NOMO-1 treated with dmso at 0.1 percent for 144 hours (cell line): ENCODE measurements at regions not wholly inside any gene's neighbourhood (a gene's known extent, or its start where the extent isn't known, plus 50 kb on each side); places are given as distances from the start of the nearest gene placed in this dataset.
A peak's percentile ranks its signal among the peaks of the same experiment; 100 is the strongest.
"Not testable (repeated sequence)": the region's sequence is repeated elsewhere in the genome, so short reads cannot be mapped to it uniquely, and the experiment has no call there.

Experiments used
- DNase-seq: peaks from one replicate; lab custom pipeline; 2025; ENCODE audit not compliant: unreplicated experiment; lab: John Stamatoyannopoulos, UW

- DNase-seq, result not testable (repeated sequence)
Measured at GRCh38 chr12:25341877-25342276, 91.1 kb upstream of the KRAS start.

DNA sequence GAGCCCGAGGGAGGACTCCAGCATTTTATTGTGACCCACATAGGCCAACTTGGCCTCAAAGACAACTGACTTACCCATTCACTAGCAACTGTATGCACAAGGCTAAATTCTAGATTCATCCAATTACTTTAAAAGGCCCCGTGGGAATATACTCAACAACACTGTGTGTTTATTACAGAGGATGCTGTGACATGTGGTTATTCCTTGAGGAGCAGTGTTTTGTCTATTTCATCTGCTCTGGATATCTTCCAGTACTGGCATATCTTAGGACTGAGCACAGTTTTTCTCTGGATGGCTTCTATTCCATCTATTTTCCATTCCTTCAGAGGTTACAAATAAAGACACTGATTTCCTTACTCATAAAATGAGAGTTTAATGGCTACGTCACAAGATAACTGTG is 87.2 kb upstream of the KRAS start:
- DNase-seq, result no peak

DNA sequence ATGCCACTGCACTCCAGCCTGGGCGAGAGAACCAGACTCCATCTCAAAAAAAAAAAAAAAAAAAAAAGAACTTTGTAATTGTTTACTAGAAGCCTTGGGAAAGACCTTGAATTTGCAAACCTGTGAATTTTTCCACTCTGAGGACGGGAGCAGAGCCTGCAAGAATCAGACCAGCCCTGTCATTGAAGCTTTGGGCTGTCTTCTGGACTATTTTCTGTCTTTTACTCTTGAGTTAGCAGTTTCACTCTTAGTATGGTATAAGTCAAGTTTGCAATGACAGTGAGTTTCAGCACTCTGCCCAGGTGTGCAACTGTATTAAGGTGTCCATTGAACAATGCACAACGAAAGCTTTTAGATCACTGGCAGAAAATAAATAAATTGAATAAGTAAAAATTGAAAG is 81.4 kb upstream of the KRAS start:
- DNase-seq, result no peak

GRCh38 chr12:25328072-25328712 is 77.5 kb upstream of the KRAS start:
- DNase-seq, result no peak

GRCh38 chr12:25327321-25327720 is 76.6 kb upstream of the KRAS start:
- no peak for DNase-seq

DNA sequence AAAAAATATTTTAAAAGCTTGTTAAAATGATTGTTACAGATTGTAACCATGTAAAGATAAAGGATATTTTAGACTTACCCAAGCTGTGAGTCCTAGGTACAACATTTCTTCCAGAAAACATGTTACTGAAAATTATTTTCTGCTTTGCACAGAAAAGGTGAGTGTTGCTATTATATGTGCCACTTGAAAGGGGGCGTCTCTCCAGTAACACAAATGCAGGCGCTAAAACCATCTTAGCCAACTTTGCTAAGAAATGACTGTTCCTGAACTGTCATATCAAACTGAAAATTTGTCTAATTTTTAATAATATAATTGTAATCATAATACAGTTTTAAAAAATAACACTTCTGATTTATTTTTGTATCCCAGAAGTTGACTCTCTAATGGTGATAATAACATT is 75.6 kb upstream of the KRAS start:
- no peak for DNase-seq

DNA sequence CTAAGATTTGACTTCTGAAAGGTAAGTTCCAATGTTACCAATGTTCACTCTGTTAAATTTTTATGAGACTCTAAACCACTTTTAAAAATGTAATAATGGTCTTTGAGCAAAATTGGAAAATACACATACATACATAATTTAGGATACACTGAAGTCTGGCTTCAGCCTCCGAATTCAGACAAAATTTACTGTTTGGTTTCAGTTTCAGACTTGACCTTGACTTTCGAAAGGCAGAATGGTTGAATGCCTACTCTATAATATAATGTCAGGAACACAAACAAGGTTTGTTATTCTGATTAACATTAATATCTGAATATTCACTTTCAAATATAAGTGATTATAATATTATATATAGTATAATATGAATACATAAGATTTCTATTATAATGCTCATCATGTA is 74.1 kb upstream of the KRAS start:
- DNase-seq, result no peak

- no peak for DNase-seq
Measured at GRCh38 chr12:25323581-25323982, 72.9 kb upstream of the KRAS start.

DNA sequence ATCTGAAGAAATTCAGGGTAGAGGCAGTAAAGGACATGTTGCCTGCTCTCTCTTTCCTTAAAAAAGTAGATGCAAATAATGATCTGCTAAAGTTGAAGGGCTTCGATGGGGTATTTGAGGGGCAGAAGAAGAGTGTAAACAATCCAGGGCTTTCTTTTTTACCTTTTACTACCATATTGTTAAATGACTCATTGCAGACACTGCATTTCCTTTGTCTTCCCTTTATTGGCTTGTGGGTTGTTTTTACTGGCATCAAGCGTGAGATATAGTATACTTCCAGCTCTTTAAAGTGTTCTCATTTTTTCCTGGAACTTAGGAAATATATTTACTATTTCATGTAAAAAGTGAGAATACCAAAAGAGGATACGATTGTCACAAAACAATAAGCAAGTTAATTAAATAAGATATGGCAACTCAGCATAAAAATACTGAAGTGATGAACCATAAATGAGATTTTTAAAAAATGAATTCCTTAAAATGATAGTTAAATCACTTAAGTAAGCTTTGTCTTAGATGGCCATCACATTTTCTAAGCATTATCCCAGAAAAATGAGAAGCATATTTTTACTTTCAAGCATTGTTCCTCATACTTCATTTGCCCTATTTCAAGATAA is 72.3 kb upstream of the KRAS start:
- no peak for DNase-seq

DNA sequence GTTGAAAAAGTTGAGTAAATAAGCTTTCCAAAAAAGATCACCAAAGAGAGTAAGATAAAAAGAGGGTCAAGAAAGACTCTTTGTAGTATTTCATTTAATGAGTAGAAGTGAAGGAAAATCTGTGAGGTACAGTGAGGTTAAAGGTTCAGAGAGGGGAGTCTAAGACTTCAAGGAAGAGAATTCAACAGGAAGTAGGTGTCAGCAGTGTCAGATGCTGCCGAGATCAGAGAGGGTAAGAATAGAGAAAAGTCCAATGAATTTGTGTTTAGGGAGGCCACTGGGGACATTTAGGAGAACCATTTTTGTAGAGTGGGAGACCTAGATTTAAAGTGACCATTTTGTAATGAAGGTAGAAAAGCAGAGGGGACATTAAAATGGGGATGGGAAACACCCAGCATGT is 71.6 kb upstream of the KRAS start:
- no peak for DNase-seq

GRCh38 chr12:25321772-25322171 is 71.0 kb upstream of the KRAS start:
- no peak for DNase-seq

DNA sequence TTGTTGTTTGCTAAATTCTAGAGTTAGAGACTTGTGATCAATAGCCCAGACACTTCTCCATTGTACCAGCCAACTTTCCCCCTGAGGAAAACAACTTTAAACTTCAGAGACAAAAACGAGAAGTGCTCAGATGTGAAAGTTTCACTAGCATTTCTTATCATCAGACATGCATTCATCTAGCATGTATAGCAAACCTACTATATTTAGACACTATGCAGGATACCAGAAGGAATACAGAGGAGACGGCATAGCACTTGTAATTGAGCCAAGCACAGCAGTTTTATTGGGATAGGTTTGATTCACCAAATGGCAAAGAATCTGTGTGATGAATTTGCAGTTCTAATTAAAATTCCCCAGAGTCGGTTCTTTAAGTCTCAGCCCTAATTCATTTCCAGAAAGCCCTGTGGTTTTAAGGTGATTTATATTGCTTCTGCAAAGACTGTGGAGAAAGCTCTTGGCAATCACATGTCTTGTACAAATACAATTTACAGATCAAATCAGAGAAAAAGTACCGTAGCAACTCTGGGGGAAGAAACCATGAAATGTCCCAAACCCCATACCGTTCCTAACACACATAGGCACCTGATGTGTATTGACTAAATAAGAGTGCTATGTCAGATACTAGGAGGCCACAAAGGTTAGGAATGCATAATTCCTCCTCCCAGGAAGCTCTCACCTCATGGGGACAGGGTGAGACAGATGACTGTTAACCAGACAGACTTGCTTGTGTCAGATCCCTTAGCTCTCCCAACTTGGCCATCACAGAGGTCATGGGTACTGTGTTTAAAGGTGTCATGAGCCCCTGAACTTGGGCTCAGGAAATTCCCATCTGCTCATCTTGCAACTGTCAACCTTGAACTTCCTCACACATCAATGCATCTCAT is 69.6 kb upstream of the KRAS start:
- peak; percentile 6 for DNase-seq

GRCh38 chr12:25319233-25319984 is 68.7 kb upstream of the KRAS start:
- no peak for DNase-seq

- no peak for DNase-seq
Measured at GRCh38 chr12:25317553-25317952, 66.8 kb upstream of the KRAS start.

DNA sequence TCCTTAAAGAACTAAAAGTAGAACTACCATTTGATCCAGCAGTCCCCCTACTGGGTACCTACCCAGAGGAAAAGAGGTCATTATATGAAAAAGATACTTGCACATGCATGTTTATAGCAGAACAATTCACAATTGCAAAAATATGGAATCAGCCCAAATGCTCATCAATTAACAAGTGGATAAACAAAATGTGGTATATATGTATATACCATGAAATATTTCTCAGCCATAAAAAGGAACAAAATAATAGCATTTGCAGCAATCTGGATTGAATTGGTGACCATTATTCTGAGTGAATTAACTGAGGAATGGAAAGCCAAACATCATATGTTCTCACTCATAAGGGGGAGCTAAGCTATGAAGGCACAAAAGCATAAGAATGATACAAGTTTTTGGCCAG is 64.7 kb upstream of the KRAS start:
- no peak for DNase-seq

GRCh38 chr12:25313266-25313990 is 62.7 kb upstream of the KRAS start:
- DNase-seq, result not testable (repeated sequence)

GRCh38 chr12:25311506-25311905 is 60.8 kb upstream of the KRAS start:
- no peak for DNase-seq

DNA sequence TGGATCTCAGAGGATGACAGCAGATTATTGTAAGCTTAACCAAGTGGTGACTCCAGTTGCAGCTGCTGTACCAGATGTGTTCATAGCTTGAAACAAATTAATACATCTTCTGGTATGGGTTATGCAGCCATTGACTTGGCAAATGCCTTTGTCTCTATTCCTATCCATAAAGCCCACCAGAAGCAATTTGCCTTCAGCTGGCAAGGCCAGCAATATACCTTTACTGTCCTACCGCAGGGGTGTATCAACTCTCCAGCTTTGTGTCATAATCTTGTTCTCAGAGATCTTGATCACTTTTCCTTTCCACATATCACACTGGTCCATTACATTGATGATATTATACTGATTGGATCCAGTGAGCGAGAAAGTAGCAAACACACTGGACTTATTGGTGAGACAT is 59.3 kb upstream of the KRAS start:
- DNase-seq, result not testable (repeated sequence)

DNA sequence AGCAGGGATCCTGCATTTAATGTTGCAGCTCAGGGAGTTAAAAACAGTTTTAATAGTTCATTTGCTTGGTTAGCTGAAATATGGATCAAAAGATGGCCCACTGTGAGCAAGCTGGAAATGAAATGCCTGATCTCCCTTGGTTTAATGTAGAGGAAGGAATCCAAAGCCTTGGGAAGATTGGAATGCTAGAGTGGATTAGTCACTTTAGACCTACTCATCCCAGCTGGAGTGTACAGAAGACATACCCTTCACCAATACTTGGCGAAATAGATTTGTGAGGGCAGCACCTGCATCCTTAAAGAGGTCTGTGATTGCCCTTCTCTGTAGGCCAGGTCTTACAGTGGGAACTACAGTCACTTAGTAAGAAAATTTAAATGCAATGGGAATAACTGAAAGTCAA is 58.0 kb upstream of the KRAS start:
- no peak for DNase-seq

- no peak for DNase-seq
Measured at GRCh38 chr12:25307818-25308217, 57.1 kb upstream of the KRAS start.

GRCh38 chr12:25301798-25302197 is 51.1 kb upstream of the KRAS start:
- DNase-seq, result no peak
